Stimulated activated CD8-positive, alpha-beta memory T cell treated with anti-CD3 and anti-CD28 coated beads, Interleukin-12 subunit alpha, Interleukin-12 subunit beta, amount 100 ng/mL, for 1 hour (primary cell): ENCODE measurements at regions not wholly inside any gene's neighbourhood (a gene's known extent, or its start where the extent isn't known, plus 50 kb on each side); places are given as distances from the start of the nearest gene placed in this dataset.
"Not testable (repeated sequence)": the region's sequence is repeated elsewhere in the genome, so short reads cannot be mapped to it uniquely, and the experiment has no call there.

Source experiments
- DNase-seq: peaks from one replicate; pipeline ENCODE4 v3.0.0-alpha.2; 2020; ENCODE audit warnings: low read depth

- DNase-seq = no peak
These were observed 134.8 kb upstream of the LARP1 start for GRCh38 chr5:154620411-154620810.

GRCh38 chr5:154618696-154619095 lies 136.5 kb upstream of the LARP1 start:
- no peak for DNase-seq

- no peak for DNase-seq
These were observed 136.6 kb upstream of the HAND1 start for GRCh38 chr5:154614595-154614994.

- no peak for DNase-seq
These were observed 136.1 kb upstream of the HAND1 start for GRCh38 chr5:154614125-154614524.

GRCh38 chr5:154612666-154613065 lies 134.6 kb upstream of the HAND1 start:
- no peak for DNase-seq

- no peak for DNase-seq
These were observed 133.3 kb upstream of the HAND1 start for GRCh38 chr5:154611341-154611767.

- peak; percentile 11 for DNase-seq
These were observed 132.5 kb upstream of the HAND1 start for GRCh38 chr5:154610321-154611154.

- DNase-seq = no peak
These were observed 131.2 kb upstream of the HAND1 start for GRCh38 chr5:154609251-154609650.

GRCh38 chr5:154608531-154609011 lies 130.5 kb upstream of the HAND1 start:
- DNase-seq = no peak

GRCh38 chr5:154607746-154608145 lies 129.7 kb upstream of the HAND1 start:
- DNase-seq = no peak

GRCh38 chr5:154606246-154606645 lies 128.2 kb upstream of the HAND1 start:
- DNase-seq = no peak

- no peak for DNase-seq
These were observed 126.1 kb upstream of the HAND1 start for GRCh38 chr5:154603953-154604679.

- DNase-seq = no peak
These were observed 125.5 kb upstream of the HAND1 start for GRCh38 chr5:154603485-154603884.

- DNase-seq = no peak
These were observed 125.0 kb upstream of the HAND1 start for GRCh38 chr5:154603011-154603410.

GRCh38 chr5:154601014-154601413 lies 123.0 kb upstream of the HAND1 start:
- no peak for DNase-seq

GRCh38 chr5:154598021-154598420 lies 120.0 kb upstream of the HAND1 start:
- DNase-seq = no peak

- not testable (repeated sequence) for DNase-seq
These were observed 118.8 kb upstream of the HAND1 start for GRCh38 chr5:154596844-154597243.

GRCh38 chr5:154595662-154596061 lies 117.6 kb upstream of the HAND1 start:
- no peak for DNase-seq

GRCh38 chr5:154593796-154594195 lies 115.8 kb upstream of the HAND1 start:
- DNase-seq = no peak

- no peak for DNase-seq
These were observed 115.0 kb upstream of the HAND1 start for GRCh38 chr5:154593071-154593470.

- no peak for DNase-seq
These were observed 112.2 kb upstream of the HAND1 start for GRCh38 chr5:154590093-154590724.

GRCh38 chr5:154589511-154589910 lies 111.5 kb upstream of the HAND1 start:
- no peak for DNase-seq
